HG03196 (cell line): ENCODE measurements at regions not wholly inside any gene's neighbourhood (a gene's known extent, or its start where the extent isn't known, plus 50 kb on each side); places are given as distances from the start of the nearest gene placed in this dataset.

Source experiments
- ATAC-seq: cut with Tn5 transposase; IDR thresholded peaks from one replicate; pipeline ENCODE4 v1.9.1; 2021; ENCODE audit not compliant: unreplicated experiment

- no peak for ATAC-seq
These were observed 499.7 kb downstream of the MAT2B start for GRCh38 chr5:164005071-164005470.

DNA sequence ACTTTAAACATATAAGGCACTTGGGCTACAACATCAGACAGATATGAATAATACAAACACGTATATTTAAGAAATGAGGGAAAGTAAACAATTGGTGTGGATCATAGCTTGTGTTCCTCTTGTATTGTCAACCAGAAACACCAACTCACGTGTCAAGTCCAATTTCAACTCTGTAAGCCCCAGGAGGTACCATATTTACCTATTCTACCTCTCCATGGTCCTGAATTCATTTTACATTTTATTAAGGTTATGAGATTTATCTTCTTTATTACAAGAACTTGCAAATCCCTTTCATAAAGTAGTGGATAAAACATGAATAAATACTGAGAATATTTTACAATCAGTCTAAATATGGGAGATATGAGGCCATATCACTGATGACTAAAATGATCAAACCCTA lies 501.6 kb downstream of the MAT2B start:
- no peak for ATAC-seq

DNA sequence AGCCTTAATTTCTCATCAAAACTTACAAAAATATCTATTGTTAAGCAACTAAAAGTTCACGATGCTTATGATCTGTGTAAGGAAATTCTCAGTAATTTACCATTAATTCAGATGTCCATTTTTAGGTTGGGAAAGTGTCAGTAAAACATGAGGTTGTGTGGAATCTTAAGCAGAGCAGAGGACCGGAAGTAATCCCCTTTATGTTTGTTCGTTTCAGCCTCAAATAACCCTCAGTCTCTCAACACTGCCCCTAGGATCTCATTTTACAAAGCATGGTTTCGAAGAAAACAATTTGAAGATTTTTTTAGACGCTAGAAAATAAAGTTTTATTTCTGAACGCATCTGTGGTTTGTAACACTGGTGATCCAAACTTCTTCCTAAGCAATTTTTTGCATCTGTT lies 504.2 kb downstream of the MAT2B start:
- no peak for ATAC-seq

- no peak for ATAC-seq
These were observed 505.5 kb downstream of the MAT2B start for GRCh38 chr5:164010900-164011299.

DNA sequence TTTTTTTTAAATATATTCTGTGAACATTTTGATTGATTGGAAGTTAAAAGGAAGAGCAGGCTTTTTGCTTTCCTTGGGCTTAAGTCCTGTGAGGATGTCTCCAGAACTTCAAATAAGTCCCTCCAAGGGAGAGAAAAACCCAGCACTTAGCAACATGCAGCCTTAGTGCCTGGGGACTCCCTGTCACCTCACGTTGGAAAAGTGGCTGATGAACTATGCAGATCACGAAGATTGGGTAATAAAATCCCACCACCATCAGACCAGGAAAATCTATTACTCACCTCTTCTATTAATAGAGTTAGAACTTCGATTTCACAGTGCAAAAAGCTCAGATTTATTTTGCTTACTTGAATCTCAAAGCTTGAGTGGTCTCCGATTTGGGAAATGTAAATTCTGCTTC lies 507.0 kb downstream of the MAT2B start:
- no peak for ATAC-seq

DNA sequence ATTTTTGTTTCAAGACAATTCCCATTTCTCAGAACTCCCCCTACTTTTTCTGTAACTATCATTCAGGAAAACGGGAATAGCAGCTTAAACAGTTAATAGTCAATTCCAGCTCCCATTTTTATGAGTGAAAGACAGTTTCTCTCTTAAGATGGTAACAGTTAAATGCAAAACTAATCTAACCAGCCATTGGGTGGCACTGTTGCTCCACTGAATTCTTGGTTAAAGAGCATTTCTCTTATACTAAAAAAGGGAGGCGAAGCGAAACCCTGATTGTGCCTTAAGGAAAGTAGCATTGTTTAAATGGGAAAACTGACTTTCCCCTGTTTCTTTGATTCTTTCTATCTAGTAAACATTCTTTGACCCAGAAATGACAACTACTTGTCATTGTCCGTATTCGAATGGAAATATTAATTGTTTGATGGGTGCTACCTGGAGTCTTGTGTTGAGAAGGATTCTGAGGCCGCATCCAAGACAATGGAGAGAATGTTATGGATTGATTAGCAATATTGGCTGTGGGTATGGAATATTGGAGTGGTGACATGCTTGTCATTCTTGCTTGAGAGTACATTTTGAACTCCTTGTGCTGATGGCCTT lies 507.8 kb downstream of the MAT2B start:
- peak; percentile 81 for ATAC-seq

DNA sequence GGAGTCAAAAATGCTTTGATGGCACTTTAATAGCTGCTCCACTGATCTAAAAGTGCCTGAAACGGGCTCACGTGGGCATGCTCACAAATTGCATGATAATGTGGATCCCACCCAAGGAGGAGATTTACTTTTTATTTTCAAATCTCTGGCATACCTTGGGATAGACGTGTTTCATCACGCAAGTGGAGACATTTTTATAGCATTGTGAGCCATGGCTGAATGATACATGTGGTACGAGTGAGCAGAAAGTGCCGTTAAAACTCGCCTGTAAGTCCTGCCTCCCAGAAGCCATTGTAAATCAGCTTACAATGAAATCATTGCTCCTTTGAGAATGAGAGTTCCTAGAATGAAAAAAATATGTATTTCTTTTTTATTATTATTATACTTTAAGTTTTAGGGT lies 514.7 kb downstream of the MAT2B start:
- ATAC-seq = no peak

DNA sequence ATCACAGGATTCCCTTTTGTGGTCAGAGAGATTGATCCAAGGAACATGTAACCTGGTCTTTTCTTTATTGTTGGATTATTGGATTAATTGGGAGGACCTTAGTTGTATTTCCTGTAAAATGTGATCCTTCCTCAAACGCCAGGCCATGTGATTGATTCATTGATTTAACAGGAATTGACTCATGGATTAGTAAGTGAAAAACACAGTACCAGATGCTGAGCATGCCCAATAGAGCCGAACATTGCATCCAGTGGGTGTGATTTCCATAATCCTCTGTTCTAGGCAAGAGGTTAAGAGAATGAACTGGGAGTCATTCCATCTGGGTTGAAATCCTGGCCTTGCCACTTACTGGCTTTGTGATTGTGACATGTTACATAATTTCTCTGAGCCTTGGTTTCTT lies 522.3 kb downstream of the MAT2B start:
- ATAC-seq = no peak

GRCh38 chr5:164038128-164038783 lies 532.8 kb downstream of the MAT2B start:
- ATAC-seq = no peak

- no peak for ATAC-seq
These were observed 535.7 kb downstream of the MAT2B start for GRCh38 chr5:164041105-164041504.

GRCh38 chr5:164048359-164048926 lies 543.0 kb downstream of the MAT2B start:
- ATAC-seq = no peak

DNA sequence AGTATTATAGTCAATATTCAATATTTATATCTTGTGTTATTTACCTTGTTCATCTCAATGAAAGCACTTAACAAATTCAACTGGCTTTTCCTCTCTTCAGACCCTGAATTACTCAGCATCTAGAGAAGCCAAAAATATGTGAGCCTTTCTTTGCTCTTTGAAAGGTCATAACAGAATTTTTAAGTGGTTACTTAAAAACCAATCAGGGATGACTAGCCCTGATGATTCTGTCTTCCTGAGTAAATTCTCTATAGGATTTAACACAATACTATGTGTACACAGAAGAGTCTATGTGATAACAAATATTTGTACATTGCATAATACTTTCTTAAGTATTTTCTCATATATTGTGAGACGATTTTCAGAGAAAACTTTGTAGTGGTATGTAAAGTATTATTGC lies 546.3 kb downstream of the MAT2B start:
- ATAC-seq = no peak

- ATAC-seq = no peak
These were observed 547.2 kb downstream of the MAT2B start for GRCh38 chr5:164052536-164053093.

- ATAC-seq = no peak
These were observed 547.7 kb downstream of the MAT2B start for GRCh38 chr5:164053123-164053522.

GRCh38 chr5:164054461-164054860 lies 549.0 kb downstream of the MAT2B start:
- no peak for ATAC-seq

DNA sequence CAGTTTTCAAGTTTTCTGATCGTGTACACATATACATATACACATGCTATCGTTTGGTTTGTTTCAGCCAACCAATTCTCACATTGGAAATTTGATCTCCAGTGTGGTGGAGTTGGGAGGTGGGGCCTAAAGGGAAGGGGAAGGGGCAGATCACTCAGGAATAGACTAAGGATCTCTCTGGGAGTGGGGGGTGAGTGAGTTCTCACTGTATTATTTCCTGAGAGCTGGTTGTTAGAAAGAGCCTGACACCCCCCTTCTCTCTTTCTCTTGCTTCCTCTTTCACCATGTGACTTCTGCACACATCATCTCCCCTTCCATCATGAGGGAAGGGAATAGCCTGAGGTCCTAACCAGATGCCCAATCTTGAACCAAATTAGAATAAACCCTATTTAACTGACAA lies 551.7 kb downstream of the MAT2B start:
- ATAC-seq = no peak

DNA sequence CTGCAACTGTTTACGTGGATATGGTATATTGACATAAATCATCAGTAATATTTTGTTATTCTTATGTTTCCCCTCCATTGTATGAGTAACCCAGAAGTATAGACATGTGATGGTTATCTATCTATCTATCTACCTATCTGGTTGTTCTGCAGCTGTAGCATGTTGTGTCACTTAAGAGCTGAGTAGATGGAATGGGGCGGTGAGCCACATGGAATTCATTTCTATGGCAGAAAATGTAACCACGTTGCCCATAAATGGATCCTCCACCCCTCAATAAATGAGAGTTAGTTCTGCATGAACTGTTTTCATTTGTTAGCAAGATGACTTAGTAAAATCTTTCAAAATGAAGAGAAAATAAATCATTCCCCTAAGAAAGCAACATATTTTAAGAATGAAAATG lies 553.2 kb downstream of the MAT2B start:
- ATAC-seq = no peak

DNA sequence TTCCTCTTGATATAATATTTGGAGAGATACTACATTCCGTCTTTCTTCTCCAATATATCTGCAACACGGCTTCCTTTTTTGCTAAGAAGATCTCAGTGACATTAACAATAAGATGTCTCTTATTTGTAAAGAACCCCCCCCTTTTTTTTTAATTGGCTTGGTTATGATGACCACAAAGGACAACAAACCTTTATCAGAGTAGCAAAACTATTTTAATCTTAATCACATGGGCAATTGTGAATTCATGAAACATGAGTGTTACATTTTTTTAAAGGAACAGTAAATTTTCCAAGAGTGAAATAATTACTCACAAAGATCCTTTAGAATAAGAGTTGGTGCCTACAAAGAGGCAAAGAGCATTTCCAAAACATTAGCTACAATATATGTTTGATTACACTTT lies 554.1 kb downstream of the MAT2B start:
- ATAC-seq = no peak

DNA sequence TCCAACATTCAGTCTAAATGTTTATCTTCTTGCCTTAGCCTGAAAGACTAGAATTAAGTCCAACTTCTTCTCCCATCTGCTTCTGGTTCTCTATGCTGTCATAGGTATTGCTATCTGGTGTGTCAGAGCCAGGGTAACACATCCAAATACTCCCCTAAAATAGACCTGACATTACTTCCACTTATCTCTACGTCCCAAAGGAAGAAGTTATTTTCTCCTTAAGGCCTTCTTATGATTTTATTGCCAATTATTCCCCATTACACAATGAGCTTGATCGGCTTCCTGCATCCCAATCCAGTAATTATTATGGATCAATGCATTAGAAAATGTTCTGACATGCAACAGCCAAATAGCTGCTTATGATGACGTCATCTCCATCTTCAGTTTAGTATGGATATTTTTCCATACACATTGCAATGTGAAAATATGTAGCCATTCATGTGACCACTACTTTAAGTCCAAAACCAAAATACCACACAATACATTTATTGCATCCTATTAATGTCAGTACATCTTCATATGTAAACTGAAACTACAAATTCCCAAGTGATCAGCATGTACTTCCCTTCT lies 555.5 kb downstream of the MAT2B start:
- ATAC-seq = no peak

- ATAC-seq = no peak
These were observed 556.9 kb downstream of the MAT2B start for GRCh38 chr5:164062304-164062703.

- no peak for ATAC-seq
These were observed 559.8 kb downstream of the MAT2B start for GRCh38 chr5:164065266-164065665.

DNA sequence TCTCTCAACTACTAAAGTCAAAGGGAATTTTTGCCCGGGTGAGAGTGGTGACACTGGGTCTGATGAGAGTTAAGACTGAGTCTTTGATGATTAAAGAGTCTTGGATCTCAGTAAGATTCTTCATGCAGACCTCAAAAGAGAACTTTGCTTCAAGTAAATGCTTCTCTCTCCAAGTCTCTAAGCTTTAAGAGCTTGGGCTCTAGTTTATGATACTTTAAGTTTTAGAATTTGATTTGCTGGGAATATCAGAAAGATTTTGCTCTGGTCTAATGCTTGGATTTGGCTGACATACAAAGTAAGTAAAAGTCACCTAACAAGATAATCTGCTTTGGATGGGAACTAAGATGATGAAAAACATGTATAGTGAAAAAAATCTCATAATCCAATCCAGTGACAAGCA lies 566.3 kb downstream of the MAT2B start:
- ATAC-seq = no peak
